Lower leg skin (tissue), 3 donors: ENCODE measurements at regions not wholly inside any gene's neighbourhood (a gene's known extent, or its start where the extent isn't known, plus 50 kb on each side); places are given as distances from the start of the nearest gene placed in this dataset.

Source experiments
- POLR2A ChIP-seq, 2 donors: fragments of 450-650 bp; IDR thresholded peaks; one replicate each; pipeline ENCODE4 v1.6.1; 2016 to 2017; ENCODE audit warnings: antibody characterized with exemption in 2 of 2, mild to moderate bottlenecking in 1 of 2, moderate library complexity in 1 of 2
- TF ChIP-seq, protein P1 (sequence below), 3 donors: fragments of 450-650 bp; IDR thresholded peaks; one replicate each; pipeline ENCODE4 v1.5.1; 2016; ENCODE audit warnings: antibody characterized with exemption in 3 of 3, mild to moderate bottlenecking in 3 of 3, moderate library complexity in 2 of 3

DNA sequence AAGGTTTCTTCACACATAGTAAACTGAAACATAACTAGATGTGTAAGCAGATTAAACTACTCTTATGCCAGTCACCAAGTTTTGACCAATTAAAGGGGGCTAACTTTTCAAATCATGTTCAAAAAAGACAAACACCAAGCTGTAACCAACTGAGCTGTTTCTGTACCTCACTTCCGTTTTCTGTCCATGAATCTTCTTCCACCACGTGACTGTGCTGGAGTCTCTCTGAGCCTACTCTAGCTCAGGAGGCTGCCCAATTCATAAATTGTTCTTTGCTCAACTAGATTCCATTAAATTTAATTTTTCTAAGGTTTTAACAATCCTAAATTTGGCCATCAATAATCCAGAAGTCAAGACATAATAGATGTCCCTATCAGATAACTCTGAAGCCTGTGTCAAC, 229.4 kb downstream of the FNDC1 start:
- no peak for TF ChIP-seq POLR2A (IDR thresholded peaks at IDR 0.05)
- TF ChIP-seq, protein P1, sequence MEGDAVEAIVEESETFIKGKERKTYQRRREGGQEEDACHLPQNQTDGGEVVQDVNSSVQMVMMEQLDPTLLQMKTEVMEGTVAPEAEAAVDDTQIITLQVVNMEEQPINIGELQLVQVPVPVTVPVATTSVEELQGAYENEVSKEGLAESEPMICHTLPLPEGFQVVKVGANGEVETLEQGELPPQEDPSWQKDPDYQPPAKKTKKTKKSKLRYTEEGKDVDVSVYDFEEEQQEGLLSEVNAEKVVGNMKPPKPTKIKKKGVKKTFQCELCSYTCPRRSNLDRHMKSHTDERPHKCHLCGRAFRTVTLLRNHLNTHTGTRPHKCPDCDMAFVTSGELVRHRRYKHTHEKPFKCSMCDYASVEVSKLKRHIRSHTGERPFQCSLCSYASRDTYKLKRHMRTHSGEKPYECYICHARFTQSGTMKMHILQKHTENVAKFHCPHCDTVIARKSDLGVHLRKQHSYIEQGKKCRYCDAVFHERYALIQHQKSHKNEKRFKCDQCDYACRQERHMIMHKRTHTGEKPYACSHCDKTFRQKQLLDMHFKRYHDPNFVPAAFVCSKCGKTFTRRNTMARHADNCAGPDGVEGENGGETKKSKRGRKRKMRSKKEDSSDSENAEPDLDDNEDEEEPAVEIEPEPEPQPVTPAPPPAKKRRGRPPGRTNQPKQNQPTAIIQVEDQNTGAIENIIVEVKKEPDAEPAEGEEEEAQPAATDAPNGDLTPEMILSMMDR (IDR thresholded peaks at IDR 0.05), result no peak
